Esophagus (tissue), 2 donors: ENCODE measurements at regions not wholly inside any gene's neighbourhood (a gene's known extent, or its start where the extent isn't known, plus 50 kb on each side); places are given as distances from the start of the nearest gene placed in this dataset.

Source experiments
- H3K27ac ChIP-seq, 2 donors: one replicate each; pipeline ENCODE4 v1.5.1; 2013; ENCODE audit warnings: low read depth in 2 of 2, mild to moderate bottlenecking in 2 of 2, inconsistent platforms in 1 of 2, low read length in 1 of 2, moderate library complexity in 1 of 2
- H3K27me3 ChIP-seq, 2 donors: one replicate each; pipeline ENCODE4 v1.6.1; 2013; ENCODE audit warnings: low read length in 2 of 2, control low read depth in 1 of 2, mild to moderate bottlenecking in 1 of 2; ENCODE audit not compliant: insufficient read depth in 2 of 2, control insufficient read depth in 1 of 2
- H3K36me3 ChIP-seq, 2 donors: one replicate each; pipeline ENCODE4 v1.6.1; 2013; ENCODE audit warnings: low read length in 1 of 2; ENCODE audit not compliant: control insufficient read depth in 2 of 2, insufficient read depth in 2 of 2
- H3K4me1 ChIP-seq, 2 donors: one replicate each; pipeline ENCODE4 v1.6.1; 2013; ENCODE audit warnings: low read length in 1 of 2; ENCODE audit not compliant: control insufficient read depth in 2 of 2, insufficient read depth in 2 of 2
- H3K4me3 ChIP-seq, 2 donors: one replicate each; pipeline ENCODE4 v1.5.1; 2013; ENCODE audit warnings: low read length in 2 of 2, mild to moderate bottlenecking in 2 of 2, low read depth in 1 of 2, moderate library complexity in 1 of 2
- H3K9me3 ChIP-seq, 2 donors: one replicate each; pipeline ENCODE4 v1.6.1; 2013; ENCODE audit warnings: mild to moderate bottlenecking in 2 of 2, low read depth in 1 of 2, low read length in 1 of 2, moderate library complexity in 1 of 2; ENCODE audit not compliant: control insufficient read depth in 2 of 2, insufficient read depth in 1 of 2
- WGBS, 2 donors: extraction: QIAGEN DNeasy Blood & Tissue Kit; methylation state at CpG; one replicate each; pipeline ENCODE4 v1.1.7; 2013; 5-methylcytosine and 5-hydroxymethylcytosine counted together
- donor health status: healthy with polysubstance abuse.
- donor health status: Bipolar disorder and iron deficiency.

GRCh38 chr1:90562892-90563291, 154.2 kb downstream of the BARHL2 start:
- Histone ChIP-seq H3K27me3 (no peaks in the 10 kb centered on the region), H3K36me3 (no peaks in the 10 kb centered on the region), H3K27ac (no peak overlapping the region), H3K4me1 (no peaks in the 10 kb centered on the region), H3K4me3 (no peak overlapping the region), H3K9me3 (no peaks in the 10 kb centered on the region)
- WGBS, 2 donors = 42 to 60% methylated on average over 2 of the region's 2 CpGs

DNA sequence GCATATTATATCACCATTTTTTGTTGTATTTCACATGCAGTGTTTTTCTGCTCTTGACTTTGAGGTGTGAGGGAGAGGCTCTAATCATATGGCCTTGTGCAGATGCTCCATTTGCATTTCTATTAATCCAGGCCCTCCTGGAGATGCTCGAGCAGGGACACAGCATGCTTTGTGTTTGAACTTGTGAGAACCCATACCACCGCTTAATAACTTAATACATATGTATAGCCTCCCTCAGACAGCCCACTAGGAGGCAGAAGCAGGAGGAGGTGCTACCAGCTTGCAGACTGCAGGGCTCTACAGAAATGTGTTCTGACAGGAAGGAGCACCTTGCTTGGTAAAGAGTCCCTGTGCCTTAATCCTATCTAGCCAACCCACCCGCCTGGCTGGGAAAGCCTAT, 155.2 kb downstream of the BARHL2 start:
- no peak overlapping the region for H3K27ac ChIP-seq
- H3K9me3 ChIP-seq = no peaks in the 10 kb centered on the region
- no peaks in the 10 kb centered on the region for H3K27me3 ChIP-seq
- no peak overlapping the region for H3K4me3 ChIP-seq
- 46 to 48% methylated on average over 3 of the region's 3 CpGs for WGBS, 2 donors
- H3K4me1 ChIP-seq = no peaks in the 10 kb centered on the region
- H3K36me3 ChIP-seq = no peaks in the 10 kb centered on the region

DNA sequence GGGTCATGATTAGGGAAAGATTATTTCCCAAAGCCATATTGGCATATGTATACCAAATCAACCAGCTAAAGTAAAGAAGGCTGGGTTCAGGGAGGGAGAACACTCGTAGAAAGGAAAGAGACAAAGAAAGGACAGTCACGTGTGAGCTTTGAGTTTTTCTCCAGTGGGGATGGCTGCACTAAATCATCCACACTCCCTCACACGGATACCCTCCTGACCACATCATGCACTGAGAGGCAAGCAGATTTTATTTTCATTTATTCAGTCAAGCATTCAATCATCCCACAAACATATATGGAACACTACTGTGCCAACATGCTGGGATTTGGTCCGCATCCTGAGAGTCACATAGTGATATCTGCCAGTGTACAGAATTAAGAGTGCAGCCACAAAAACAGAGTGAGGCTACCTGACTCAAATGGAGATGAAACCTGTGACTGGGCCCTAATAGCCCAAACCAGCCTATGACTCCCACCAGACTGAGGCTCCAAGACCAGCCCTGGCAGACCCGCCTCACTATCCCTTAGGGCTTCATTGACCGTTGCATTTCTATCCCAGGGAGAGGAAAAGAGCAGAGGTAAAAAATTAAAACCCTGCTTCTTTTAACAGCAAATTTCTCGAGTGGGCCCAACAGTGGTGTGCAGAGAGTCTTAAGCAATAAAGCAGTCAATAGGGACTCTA, 155.9 kb downstream of the BARHL2 start:
- WGBS, 2 donors = 68 to 69% methylated on average over 7 of the region's 7 CpGs
- no peaks in the 10 kb centered on the region for H3K9me3 ChIP-seq
- H3K4me3 ChIP-seq = no peak overlapping the region
- no peaks in the 10 kb centered on the region for H3K4me1 ChIP-seq
- H3K27me3 ChIP-seq = no peaks in the 10 kb centered on the region
- H3K36me3 ChIP-seq = no peaks in the 10 kb centered on the region
- H3K27ac ChIP-seq = no peak overlapping the region

DNA sequence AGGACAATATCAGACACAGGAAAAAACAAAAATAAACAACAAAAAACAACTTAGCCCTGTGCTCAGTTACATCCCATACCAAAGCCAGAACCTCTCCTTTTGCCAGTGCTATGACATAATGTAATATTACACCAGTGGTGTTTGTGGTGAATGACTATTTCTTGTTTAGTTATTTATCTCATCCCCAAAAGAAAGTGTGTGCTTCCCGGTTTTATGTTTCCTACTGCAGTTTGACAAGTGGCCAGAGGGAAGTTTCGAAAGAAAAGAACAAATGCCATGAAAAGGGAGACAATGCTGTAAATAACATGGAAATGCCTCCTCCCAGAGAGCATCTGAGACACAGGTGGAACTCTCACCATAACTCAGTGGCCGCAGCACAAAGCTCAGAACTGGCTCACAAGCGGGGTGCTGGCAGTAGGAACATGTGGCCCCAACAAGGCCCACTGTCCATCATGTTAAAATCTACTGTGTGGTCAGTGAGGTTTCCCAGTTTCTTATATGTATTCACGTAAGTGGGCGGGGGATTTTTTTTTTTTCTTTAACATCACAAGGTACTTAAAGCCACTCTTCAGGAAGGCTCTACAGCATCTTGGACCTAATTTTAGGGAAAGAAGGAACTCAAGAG, 158.2 kb downstream of the BARHL2 start:
- H3K4me3 ChIP-seq = no peak overlapping the region
- no peaks in the 10 kb centered on the region for H3K27me3 ChIP-seq
- no peak overlapping the region for H3K27ac ChIP-seq
- H3K4me1 ChIP-seq = no peaks in the 10 kb centered on the region
- no peaks in the 10 kb centered on the region for H3K36me3 ChIP-seq
- 73 to 77% methylated on average over 6 of the region's 6 CpGs for WGBS, 2 donors
- no peaks in the 10 kb centered on the region for H3K9me3 ChIP-seq

GRCh38 chr1:90558126-90558525, 159.0 kb downstream of the BARHL2 start:
- H3K27ac ChIP-seq = no peak overlapping the region
- 45 to 62% methylated on average over 1 of the region's 1 CpG for WGBS, 2 donors
- H3K4me1 ChIP-seq = no peaks in the 10 kb centered on the region
- H3K4me3 ChIP-seq = no peak overlapping the region
- no peaks in the 10 kb centered on the region for H3K9me3 ChIP-seq
- no peaks in the 10 kb centered on the region for H3K27me3 ChIP-seq
- H3K36me3 ChIP-seq = no peaks in the 10 kb centered on the region

DNA sequence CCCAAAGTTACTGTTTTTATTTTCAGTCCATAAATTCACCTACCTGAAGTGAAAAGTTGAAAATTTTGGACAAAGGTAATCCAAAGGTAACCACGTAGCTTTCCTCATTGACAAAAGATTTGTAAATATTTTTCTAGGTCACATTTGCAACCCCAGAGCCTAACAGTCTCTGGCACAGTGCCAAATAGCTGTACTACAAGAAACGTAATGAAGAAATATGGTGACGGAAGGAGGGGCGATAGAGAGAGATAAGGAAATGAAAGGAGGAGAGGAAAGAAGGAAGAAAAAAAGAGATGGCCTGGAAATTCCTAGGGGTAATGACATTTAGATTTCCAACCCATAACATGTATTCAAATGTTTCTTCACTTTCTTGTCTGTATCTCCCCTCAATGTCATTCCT, 159.4 kb downstream of the BARHL2 start:
- no peak overlapping the region for H3K4me3 ChIP-seq
- H3K36me3 ChIP-seq = no peaks in the 10 kb centered on the region
- no peaks in the 10 kb centered on the region for H3K9me3 ChIP-seq
- H3K27me3 ChIP-seq = no peaks in the 10 kb centered on the region
- WGBS, 2 donors = 33 to 39% methylated on average over 4 of the region's 4 CpGs
- no peak overlapping the region for H3K27ac ChIP-seq
- no peaks in the 10 kb centered on the region for H3K4me1 ChIP-seq

DNA sequence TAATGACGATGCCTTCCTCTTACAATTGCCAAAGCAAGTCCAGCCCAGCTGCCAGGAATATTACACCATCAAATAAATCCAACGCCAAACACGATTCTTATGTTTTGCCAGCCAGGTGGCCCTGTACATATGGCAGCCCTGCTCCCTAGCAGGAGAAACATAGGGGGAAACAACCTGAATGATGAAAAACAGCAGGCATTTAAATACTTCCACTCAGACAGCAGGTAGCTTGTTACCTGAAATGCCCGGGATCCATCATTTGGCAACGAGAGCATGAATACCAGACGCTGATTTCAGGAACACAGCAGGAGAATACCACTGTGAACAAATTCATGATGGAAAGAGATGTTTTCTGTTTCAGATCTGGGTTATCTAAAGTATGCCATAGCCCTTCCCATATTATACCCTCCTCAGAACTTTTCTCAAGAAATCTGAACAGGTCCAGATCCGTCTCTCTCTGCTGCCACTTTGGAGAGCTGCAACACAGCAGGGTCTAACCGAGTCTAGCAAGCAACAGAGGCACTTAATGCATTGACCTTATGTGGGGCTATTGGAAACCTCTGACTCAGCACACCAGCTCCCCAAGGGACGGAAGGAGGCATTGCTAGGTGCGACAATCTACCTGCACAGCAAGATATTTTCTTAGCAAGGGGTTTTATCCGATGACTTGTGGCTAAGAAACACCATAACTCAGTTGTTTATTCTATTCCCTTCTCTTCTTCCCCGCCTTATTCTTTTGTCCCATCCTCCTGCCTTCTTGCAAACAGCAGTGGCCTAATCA, 166.3 kb downstream of the BARHL2 start:
- 59 to 64% methylated on average over 12 of the region's 12 CpGs for WGBS, 2 donors
- H3K27me3 ChIP-seq = no peaks in the 10 kb centered on the region
- H3K4me1 ChIP-seq = no peaks in the 10 kb centered on the region
- H3K9me3 ChIP-seq = no peaks in the 10 kb centered on the region
- H3K36me3 ChIP-seq = no peaks in the 10 kb centered on the region
- H3K27ac ChIP-seq = no peak overlapping the region
- H3K4me3 ChIP-seq = no peak overlapping the region

GRCh38 chr1:90544356-90544755, 172.7 kb downstream of the BARHL2 start:
- 39 to 42% methylated on average over 4 of the region's 4 CpGs for WGBS, 2 donors
- no peak overlapping the region for H3K4me3 ChIP-seq
- no peaks in the 10 kb centered on the region for H3K4me1 ChIP-seq
- H3K27me3 ChIP-seq = no peaks in the 10 kb centered on the region
- no peak overlapping the region for H3K27ac ChIP-seq
- no peaks in the 10 kb centered on the region for H3K9me3 ChIP-seq
- H3K36me3 ChIP-seq = no peaks in the 10 kb centered on the region

GRCh38 chr1:90537606-90538362, 179.3 kb downstream of the BARHL2 start:
- Histone ChIP-seq H3K9me3 (no peaks in the 10 kb centered on the region), H3K27ac (no peak overlapping the region), H3K36me3 (no peaks in the 10 kb centered on the region), H3K4me3 (no peak overlapping the region), H3K4me1 (no peaks in the 10 kb centered on the region), H3K27me3 (no peaks in the 10 kb centered on the region)
- 61 to 67% methylated on average over 9 of the region's 9 CpGs for WGBS, 2 donors
